HG03045 (cell line): ENCODE measurements at regions not wholly inside any gene's neighbourhood (a gene's known extent, or its start where the extent isn't known, plus 50 kb on each side); places are given as distances from the start of the nearest gene placed in this dataset.

Source experiments
- ATAC-seq: cut with Tn5 transposase; IDR thresholded peaks from one replicate; pipeline ENCODE4 v1.9.1; 2021; ENCODE audit warnings: mild to moderate bottlenecking, moderate library complexity; ENCODE audit not compliant: unreplicated experiment

DNA sequence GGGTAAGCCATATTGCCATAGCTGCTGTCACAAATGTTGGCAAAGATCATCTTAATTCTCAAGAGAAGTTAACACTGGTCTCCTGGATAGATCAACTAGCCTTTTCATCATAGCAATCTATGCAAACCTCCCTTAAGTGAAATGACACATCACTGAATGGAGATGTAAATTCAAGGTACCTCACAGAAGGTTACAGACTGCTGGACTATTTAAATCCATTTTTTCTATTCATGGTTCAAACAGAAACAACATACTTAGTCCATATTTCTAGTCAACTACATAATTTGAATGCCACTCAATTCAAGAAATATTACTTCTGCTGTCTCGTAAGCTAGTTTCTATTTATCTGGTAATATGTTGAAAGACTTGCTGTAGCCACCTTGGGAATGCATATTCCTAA, 748.3 kb downstream of the C12orf50 start:
- ATAC-seq, result peak; percentile 54

DNA sequence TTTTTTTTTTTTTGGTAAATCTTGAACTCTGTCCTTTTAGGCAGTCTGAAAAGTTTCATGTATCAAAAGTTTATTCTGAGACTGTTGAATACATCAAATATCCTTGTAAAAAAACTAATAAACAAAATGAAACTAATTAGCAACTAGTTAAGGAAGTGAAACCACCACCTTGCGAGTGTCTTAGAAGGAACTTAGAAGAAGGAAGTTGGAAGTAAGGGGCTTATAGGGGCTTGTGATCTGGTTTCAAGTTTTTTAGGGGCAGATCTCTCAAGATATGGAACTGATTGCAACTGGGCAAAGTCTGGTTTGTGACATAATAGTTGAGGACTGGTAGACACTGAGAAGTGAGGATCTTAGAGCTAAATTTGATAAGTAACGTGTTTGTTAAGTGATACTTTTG, 748.8 kb downstream of the C12orf50 start:
- ATAC-seq, result peak; percentile 80

DNA sequence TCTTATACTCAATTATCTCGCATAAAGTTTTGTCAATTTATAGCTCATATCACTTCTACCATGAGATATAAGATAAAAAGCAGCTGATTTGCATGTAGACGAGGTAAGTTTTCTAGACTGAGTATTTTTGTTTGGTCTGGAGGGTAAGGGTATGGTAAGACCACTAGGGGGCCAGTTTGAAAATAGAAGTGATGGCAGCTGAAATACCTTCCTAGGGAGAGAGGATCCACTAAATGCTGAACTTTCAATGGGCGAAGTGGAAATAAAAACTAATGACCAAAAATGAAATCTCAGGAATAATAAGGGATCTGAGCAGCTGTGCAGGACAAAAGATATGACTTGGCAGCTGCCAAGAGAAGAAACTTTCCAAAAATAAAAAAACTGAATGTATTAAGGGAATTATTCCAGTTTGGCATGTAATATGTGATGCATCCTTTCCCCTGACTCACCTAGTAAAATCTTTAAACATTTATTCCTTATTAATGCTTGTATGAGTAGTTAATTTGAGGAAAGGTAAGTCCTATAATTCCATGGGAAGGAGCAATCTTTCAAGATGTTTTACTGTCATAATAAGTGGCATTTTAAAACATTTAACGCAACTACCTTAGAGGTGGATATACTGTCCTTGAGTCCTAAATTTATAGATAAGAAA, 754.5 kb downstream of the C12orf50 start:
- no peak for ATAC-seq

DNA sequence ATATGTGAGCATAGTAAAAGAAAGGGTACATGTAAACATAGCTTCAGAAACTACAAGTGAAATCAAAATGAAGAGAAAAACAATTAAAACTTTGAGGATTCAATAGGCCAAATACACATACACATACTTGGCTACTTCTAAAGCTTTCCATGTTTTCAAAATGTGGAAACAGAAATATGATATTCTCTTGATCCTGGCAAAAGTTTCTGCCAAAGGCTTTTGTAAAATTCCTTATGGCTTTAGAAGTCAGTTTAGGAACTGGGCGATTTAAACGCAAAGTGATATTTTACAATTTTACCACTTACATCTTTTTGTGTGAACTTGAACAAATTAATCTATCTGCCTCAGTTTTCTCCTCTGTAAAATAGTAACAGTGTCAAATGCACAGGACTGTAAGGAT, 756.4 kb downstream of the C12orf50 start:
- ATAC-seq, result no peak

DNA sequence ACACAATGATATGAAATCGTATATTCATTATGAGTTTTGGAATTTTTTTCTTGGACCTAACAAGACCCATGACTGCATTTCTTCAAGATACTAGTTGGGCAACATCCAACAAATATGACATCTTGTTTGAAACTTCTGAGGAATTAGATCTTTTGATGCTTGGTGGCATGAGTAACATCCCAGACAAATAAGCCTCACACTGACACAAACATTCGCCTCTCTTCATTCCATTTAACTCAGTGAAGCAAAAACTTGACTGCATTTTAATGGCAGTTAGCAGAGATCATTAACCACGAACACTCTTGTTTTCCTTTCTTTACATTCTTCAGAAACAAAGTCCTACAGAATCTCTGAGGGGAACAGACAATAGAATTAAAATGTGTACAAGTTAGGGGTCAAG, 758.3 kb downstream of the C12orf50 start:
- ATAC-seq, result no peak

DNA sequence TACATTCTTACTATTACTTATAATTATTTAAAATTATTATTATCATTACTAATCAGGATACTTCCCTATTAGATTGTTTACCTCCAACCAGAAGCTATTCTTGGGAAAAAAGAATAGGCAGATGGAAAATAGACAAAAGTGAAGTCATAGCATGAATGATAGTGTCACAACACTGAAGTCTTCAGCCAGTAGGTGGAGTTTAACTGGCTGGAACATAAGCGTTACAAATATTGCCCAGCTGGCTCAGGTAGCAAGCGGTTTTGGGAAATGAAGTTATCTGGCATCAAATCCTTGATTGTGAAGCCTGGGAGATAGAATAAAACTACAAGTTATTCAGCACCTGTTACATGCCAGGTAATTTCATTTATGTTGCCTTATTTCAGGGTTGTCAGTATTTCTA, 762.9 kb downstream of the C12orf50 start:
- ATAC-seq, result no peak

DNA sequence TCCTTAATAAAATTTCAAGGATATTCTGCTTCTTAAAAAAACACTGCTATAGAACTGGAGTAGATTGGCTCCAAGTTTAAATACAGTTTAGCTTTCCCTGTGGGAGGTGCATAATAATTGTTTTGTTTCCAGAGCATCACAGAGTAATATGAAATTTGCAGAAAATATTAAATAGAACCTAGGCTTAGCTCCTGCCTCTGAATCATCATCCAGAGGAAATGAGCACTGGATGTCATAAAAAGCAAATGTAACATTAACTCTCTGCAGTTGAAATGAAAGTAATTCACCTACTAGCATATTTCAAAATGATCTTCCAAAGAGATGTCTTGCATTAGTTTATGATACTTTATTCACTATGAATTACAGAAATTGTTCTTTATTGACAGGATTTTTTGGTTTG, 769.8 kb downstream of the C12orf50 start:
- ATAC-seq, result no peak

DNA sequence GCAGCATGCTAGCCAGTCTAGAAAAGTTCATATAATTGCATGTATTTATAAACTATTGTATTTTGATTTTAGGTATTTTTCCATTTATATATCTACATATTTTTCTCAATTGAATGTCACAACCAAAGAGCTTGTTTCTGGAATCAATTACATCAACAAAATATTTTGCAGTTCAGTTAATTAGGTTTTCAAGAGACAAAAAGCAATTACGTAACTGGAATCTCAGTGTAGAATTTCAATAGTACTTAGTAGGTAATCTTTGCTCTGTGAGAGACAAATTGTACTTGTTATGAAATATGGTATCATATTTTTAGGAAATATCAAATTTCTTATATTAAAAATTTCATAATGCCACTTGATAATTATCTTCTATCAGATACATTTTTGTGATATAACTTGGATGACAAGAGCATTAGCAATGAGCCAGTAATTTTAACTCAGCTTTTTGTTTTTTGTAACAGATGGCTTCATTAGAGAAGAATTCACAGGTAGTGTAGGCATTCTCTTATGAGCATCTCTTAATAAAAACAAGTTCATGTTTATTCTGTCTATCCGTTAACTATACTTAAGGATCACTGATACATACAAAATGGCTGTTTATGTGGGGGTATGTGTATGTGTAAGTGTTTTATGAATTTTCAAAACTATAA, 774.7 kb downstream of the C12orf50 start:
- no peak for ATAC-seq

DNA sequence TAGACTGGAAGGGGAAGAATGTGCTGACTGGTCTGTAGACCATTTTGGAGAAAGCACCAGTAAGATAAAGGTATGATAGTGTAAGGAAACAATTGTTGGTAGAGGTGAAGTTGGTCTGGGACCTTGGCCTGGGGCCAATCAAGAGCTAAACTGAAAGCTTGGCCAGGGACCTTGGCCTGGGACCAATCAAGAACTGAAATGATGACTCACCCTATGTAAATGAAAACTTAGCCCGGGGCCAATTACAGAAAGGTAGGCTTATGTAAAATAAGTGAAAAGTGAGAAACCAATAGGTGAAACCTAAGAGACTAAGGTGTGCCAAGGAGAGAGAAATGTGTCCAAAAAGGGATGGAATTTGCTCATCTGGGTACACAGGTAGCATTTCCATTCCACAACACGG, 776.0 kb downstream of the C12orf50 start:
- no peak for ATAC-seq

DNA sequence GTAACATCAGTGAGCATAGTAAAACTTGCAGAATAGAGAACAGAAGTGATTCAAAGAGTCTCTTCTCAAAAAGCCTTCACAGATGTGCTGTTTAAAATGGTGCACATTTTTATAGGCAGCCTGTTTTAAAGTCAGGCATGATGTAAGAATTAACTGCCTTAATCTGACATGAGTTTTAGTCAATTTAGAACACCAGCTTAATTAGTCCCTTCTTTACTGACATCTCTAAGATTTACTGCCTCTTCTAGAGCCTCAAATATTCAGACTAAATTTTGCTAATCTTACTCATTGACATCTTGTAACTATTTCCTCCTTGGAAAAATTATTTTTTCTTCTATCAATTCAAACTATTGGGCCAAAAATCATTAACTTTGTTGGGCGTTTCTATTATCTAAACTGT, 782.5 kb downstream of the C12orf50 start:
- ATAC-seq, result no peak

DNA sequence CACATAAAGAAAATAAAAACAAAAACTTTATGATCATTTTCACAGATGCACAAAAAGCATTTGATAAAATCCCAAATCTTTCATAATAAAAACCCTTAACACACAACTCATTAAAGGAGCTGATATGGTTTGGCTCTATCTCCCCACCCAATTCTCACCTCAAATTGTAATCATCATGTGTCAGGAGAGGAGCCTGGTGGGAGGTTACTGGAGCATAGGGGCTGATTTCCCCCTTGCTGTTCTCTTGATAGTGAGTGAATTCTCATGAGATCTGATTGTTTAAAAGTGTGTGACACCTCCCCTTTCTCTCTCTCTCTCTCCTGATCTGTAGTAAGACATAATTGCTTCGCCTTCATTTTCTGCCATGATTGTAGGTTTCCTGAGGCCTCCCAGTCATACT, 790.7 kb downstream of the C12orf50 start:
- ATAC-seq, result no peak

DNA sequence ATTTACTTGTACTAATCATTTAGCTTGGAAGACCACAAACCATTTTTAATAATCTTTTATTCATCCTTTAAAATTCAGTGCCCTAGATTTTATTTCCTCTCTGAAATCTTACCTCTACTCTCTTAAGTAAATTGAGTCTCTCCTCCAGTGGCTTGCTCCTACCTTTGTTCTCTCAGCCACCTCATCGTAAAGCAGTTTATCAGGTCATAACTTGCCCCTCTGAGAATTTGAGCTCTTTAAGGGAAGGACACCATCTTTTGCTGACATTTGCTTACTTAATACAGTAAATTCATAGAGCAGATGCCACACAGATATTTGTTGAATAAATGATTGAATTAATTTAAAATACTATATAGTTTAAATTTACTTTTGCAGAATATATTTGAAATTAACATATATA, 794.3 kb downstream of the C12orf50 start:
- no peak for ATAC-seq

DNA sequence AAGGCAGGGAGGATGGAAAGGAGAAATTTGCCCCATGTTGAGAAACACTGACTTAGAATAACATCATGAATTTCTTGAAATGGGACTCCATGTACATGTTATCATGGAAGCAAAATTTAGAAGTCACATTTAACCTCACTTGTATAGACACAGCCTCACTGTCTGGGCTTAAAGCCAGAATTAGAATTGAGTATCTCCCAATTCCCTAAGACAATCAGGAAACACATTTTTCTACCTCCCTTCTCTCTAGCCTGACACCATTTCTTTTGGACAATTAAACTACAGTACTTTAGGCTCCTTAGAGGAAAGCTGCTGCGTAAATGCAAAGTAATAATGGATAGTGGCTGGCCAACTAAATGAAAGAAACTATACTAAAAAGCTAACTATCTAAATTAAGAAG, 795.5 kb downstream of the C12orf50 start:
- no peak for ATAC-seq

DNA sequence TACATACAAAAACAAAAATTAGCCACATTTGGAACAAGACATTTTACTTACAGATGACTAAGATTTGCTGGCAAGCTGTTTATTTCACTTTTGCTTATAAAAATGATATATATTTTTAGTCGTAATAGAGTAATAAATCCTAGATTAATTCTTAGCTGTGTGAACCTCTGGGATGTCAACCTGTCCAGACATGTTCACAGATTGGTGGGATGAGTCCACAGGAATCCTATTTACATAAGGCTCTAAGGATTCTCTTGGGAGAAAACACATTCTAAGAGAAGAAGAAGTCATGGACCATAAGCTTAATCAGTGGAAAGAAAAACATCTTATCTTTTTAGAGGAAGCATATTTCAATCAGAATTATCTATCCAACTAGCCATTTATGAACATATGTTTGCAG, 797.4 kb downstream of the C12orf50 start:
- ATAC-seq, result no peak

DNA sequence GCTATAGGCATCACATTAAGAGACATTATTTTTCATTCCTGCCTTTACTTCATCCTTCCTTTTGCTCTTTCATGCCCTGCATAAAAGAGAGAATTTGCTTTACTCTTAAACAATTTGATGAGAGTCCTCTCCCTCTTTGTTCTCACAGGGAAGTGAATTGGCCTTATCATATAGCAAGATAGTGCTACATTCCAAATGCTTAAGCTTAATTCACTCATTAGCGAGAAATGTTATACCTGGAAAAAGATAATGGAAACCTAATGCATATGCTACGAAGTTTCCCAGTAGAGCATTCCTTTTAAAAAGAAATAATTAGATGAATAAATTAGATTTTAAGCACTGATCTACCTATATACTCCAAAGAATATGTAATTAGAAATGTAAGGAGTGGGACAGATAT, 798.8 kb downstream of the C12orf50 start:
- no peak for ATAC-seq

DNA sequence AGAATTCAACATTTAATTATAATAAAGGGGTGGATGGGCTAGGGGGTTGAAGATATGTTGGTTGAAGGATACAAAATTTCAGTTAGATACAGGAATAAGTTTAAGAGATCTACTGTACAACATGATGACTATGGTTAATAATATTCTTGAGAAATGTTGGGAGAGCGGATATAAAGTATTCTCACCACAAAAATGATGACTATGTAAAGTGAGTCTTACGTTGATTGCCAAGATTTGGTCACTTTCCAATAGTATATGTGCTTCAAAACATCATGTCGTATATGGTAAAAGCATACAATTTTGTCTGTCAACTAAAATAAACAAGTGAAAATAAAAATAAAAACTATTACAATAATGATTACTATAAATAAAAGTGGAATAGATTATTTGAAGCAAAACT, 802.0 kb downstream of the C12orf50 start:
- ATAC-seq, result no peak

DNA sequence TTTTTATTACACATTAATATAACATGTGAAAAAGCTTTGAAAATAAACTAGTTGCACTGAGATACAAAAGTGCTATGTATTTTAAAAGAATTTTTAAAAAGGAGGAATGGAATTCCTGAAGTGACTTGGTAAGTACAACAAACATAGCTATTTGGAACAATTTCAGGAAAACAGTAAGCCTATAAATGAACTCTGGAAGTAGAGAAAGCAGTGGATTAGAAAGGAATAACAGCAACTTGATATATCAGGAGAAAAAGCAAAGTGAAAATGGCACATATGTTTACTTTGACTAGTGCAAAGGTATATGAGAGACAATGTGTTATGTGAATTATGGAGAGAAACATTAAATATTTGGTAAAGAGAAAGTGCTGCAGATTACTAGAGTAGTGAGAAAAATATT, 811.7 kb downstream of the C12orf50 start:
- ATAC-seq, result no peak

DNA sequence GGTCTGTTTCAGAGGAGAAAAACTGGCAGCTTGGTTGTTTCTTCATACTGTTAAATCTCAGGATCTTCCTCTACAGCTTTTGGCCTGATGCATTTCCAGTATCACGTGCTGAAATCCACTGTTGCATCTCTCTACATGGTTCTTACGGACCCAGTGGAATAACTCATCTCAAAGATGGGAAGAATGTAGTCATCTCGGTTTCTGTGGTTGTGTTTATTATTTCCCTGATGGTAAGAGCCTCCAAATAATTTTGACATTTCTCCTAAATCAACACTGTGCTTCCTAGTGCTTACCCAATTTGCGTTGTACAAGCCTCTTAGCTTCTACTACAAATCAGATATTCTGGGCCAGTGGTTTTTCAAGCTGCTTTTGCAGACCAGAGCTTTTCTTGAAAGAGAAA, 812.8 kb downstream of the C12orf50 start:
- no peak for ATAC-seq

DNA sequence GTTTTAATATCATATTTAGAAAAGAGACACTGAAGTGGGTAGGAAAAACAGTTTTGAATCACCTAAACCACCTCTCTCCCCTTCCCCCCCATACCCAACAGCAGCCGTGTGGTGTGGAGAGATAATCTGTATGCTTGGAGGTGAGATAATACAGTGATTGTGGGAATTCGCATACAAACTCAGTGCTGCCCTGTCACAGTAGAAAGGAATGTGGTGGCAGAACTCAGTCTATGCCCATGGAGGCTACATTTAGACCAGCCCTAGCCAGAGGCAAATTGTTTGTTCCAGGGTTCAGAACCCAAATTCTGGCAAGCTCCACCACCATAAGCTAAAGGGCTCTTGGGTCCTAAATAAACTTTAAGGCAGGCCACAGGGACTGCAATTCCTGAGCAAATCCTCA, 827.0 kb downstream of the C12orf50 start:
- no peak for ATAC-seq

DNA sequence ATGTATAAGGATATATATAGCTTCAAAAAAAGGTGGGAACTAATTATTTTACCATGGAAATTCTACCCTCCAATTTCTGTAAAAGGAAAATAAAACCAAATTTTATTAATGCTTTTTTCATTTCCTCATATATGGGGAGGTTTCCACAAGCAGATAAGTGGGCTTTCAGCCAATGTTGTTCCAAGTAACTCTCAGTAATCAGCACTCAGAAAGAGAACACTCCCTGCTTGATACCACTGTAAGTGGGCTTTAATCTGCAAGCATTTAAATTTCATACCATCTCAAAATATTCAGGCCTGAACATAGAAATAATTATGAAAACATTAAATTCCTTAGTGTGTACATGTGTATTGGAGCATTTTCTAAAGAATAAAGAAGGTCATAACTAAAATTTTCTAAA, 827.6 kb downstream of the C12orf50 start:
- no peak for ATAC-seq

DNA sequence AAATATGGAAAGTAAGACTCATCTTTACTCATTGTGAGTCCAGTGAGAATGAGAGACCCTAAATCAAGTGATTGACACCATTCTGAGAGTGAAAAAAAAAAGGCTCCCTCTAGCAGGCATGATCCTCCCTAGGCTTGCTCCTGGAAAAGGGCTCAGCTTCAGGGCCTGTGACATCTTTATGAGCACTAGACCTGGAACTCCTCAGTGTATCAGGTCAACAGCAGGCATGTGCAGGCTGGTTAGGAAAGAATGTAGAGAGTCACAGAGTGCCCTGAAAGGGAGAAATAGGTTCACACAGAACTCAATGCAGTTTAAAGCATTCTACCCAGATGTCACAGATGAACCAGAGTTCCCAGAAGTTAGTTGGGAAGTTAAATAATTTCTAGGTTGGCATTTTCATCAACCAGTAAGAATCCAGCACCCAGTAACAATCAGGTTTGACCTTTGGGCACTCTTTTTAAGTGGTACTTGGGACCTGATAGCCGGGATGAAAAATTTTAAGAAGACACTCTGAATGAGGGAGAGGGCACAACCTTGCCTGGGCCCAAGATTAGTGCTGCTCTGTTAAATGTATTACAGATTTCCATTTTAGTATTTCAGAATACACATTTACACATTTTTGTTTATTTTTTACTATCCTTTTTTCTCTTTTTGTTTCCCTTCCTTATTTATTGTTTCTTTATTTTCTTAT, 828.8 kb downstream of the C12orf50 start:
- ATAC-seq, result no peak

DNA sequence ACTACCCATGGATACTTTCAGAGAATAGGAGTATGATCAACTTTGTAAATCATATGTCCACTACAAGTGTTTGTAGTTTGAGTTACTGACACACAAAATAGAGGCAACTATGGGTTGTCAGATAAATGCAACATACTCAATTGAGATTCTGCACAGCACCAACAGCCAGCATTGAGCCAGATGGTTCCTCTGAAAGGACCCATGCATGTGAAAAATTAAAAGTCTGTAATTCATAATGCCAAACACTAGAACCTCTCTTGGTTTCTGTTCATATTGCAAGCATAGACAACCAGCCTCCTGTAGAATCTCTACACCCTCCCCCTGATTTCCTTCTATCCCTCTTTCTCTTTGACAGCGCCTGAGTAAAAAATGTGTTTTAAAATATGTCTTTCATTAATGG, 831.0 kb downstream of the C12orf50 start:
- ATAC-seq, result no peak
